Gastroesophageal sphincter (tissue), 3 donors: ENCODE measurements at regions not wholly inside any gene's neighbourhood (a gene's known extent, or its start where the extent isn't known, plus 50 kb on each side); places are given as distances from the start of the nearest gene placed in this dataset.

Experiments
- CTCF ChIP-seq, 4 experiments: fragments of 200-600 bp in 2 of 4; fragments of 450-650 bp in 2 of 4; sonication (generic) in 1 of 4; IDR thresholded peaks; one replicate each; pipeline ENCODE4 v1.5.1; 2017 to 2019; ENCODE audit warnings: antibody characterized with exemption in 4 of 4, mild to moderate bottlenecking in 2 of 4, moderate library complexity in 2 of 4
- POLR2A ChIP-seq, 2 donors: fragments of 450-650 bp; IDR thresholded peaks; one replicate each; pipeline ENCODE4 v1.6.1; 2017; ENCODE audit warnings: antibody characterized with exemption in 2 of 2, mild to moderate bottlenecking in 2 of 2, moderate library complexity in 1 of 2

GRCh38 chr6:158255275-158255988 lies 56.8 kb upstream of the TULP4 start:
- no peak for TF ChIP-seq CTCF (IDR thresholded peaks at IDR 0.05)
- no peak for TF ChIP-seq POLR2A (IDR thresholded peaks at IDR 0.05)
